Stimulated activated memory B cell treated with anti-CD40 and anti-IgM and Interleukin-4, amounts not matched to agents 10 μg/mL and 1 μg/mL and 100 μg/mL, for 72 hours (primary cell): ENCODE measurements at regions not wholly inside any gene's neighbourhood (a gene's known extent, or its start where the extent isn't known, plus 50 kb on each side); places are given as distances from the start of the nearest gene placed in this dataset.
"Not testable (repeated sequence)": the region's sequence is repeated elsewhere in the genome, so short reads cannot be mapped to it uniquely, and the experiment has no call there.

ENCODE experiments used
- ATAC-seq: fragments of 150-1000 bp; cut with Tn5 transposase; 2 replicates; pipeline ENCODE4 v1.10.0; 2021
- H3K27ac Mint-ChIP-seq: one replicate; pipeline ENCODE4 v1.8.0; 2022; ENCODE audit warnings: mild to moderate bottlenecking, mixed read lengths
- H3K27me3 Mint-ChIP-seq: one replicate; pipeline ENCODE4 v1.8.0; 2022; ENCODE audit warnings: mixed read lengths
- H3K36me3 Mint-ChIP-seq: one replicate; pipeline ENCODE4 v1.8.0; 2022; ENCODE audit warnings: mixed read lengths
- H3K4me1 Mint-ChIP-seq: one replicate; pipeline ENCODE4 v1.8.0; 2022; ENCODE audit warnings: mixed read lengths
- H3K4me3 Mint-ChIP-seq: one replicate; pipeline ENCODE4 v1.8.0; 2022; ENCODE audit warnings: mild to moderate bottlenecking, moderate library complexity, mixed read lengths
- H3K9me3 Mint-ChIP-seq: one replicate; pipeline ENCODE4 v1.8.0; 2022; ENCODE audit warnings: mixed read lengths

DNA sequence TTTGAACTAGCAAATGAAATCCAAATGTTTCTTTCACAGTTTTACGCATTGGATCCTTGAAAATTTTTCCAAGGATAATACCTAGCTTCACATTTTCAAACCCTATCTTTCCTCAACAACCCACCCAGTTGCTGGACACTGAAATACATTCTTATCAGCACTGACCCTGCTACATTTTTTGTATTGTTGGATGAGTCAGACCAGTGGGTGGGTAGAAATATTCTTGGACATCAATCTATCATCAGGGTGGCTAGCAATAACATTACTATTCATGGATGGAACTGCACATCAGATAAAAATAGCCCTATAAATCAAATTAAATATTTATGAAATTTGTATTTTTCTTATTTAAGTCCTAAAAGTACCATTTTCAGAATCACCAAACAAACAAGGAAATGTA is 407.4 kb upstream of the IZUMO3 start:
- H3K27me3 Mint-ChIP-seq: no peaks in the 10 kb centered on the region
- H3K27ac Mint-ChIP-seq: no peak overlapping the region
- H3K4me3 Mint-ChIP-seq: no peak overlapping the region
- no peaks in the 10 kb centered on the region for H3K9me3 Mint-ChIP-seq
- no peaks in the 10 kb centered on the region for H3K36me3 Mint-ChIP-seq
- H3K4me1 Mint-ChIP-seq: no peaks in the 10 kb centered on the region
- ATAC-seq: no peak

DNA sequence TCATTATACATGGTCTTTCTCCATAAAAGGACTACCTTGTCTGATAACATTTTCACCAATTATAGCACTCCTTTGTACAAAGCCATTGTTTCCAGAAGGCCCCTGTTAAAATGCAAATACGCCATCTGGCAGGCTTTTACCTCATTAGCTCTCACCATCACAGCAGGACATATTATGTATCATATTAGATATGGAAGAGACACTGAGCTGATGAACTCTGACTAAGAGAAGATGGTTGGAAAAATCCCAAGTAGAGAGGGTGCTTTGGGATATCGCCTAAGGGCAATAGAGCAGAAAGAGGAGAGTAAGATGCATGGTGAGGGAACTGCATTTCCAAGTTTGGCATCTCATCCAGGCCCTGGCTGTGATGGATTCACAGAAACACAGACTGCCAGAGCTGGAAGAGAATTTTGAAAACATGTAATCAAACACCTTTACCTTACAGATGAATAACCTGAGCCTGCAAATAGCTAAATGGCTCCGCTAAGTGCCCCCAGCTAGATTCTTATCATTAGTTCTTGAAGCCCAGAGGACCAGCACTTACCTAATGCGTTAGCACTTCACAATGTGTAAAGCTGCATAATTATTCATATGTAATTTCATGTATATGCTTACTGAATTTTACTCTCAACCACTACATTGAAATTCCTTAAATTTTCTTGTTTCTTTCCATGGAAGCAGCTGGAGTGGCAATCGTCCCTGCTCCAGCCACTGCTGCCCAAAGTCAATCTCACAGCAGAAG is 393.6 kb upstream of the IZUMO3 start:
- no peaks in the 10 kb centered on the region for H3K36me3 Mint-ChIP-seq
- H3K27me3 Mint-ChIP-seq: no peaks in the 10 kb centered on the region
- H3K27ac Mint-ChIP-seq: no peak overlapping the region
- H3K9me3 Mint-ChIP-seq: no peaks in the 10 kb centered on the region
- no peak overlapping the region for H3K4me3 Mint-ChIP-seq
- H3K4me1 Mint-ChIP-seq: no peaks in the 10 kb centered on the region
- no peak for ATAC-seq

DNA sequence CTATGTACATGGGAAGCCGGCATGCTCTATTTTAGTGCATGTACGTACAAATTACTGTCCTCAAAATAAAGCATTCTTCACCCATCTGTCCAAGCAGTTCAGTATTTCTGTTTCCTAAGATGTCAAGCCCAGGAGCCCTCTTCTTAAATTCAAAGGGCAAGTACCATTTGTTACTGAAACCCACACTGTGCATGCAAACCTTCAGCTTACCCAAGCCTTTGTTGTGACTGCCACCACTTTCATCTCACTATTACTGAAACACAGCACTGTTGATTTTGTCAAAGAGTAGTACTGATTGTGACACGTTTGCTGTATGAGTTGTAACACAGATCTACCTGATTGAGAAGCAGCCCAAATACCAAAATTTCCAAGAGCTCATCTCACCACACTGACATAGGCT is 390.4 kb upstream of the IZUMO3 start:
- no peak for ATAC-seq
- H3K9me3 Mint-ChIP-seq: no peaks in the 10 kb centered on the region
- no peak overlapping the region for H3K27ac Mint-ChIP-seq
- H3K27me3 Mint-ChIP-seq: no peaks in the 10 kb centered on the region
- no peaks in the 10 kb centered on the region for H3K36me3 Mint-ChIP-seq
- H3K4me3 Mint-ChIP-seq: no peak overlapping the region
- H3K4me1 Mint-ChIP-seq: no peaks in the 10 kb centered on the region

DNA sequence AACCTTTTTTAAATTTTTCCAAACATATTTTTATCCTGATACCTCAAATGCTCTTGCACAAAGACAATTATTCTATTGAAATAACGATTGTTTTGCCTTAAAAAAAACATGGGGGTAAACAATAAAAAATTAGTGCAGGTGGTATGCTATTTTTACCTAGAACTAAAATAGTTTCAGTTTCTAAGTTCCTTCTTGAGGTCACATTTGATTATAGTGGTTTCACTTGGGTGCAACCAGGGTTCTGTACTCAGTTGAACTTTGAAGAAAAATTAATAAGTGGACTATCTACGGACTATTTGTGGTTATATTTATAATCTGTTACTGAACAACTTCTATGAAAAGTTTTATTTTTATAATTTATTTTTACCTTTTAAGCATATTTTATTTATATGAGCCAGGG is 387.1 kb upstream of the IZUMO3 start:
- H3K36me3 Mint-ChIP-seq: no peaks in the 10 kb centered on the region
- no peak overlapping the region for H3K27ac Mint-ChIP-seq
- no peaks in the 10 kb centered on the region for H3K4me1 Mint-ChIP-seq
- H3K27me3 Mint-ChIP-seq: no peaks in the 10 kb centered on the region
- no peak overlapping the region for H3K4me3 Mint-ChIP-seq
- H3K9me3 Mint-ChIP-seq: no peaks in the 10 kb centered on the region
- no peak for ATAC-seq

DNA sequence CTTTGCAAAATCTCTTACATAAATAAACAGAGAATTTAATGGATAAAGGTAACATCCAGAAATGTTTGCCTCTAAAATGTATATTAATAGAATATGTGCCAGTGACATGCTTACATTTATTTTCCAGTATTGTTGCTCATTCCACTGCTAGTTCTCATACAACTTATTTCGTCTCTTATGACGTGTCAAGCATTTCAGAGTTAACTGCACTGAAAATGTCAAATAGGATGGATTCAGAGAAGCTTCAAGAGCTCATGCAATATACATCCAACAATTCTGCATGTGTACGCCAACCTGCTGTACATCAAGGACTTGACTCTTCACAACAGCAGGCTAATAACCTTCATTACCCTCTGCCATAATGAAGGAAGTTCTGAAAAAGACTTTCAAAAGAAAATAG is 386.2 kb upstream of the IZUMO3 start:
- Mint-ChIP-seq H3K4me1 (no peaks in the 10 kb centered on the region), H3K4me3 (no peak overlapping the region), H3K9me3 (no peaks in the 10 kb centered on the region), H3K36me3 (no peaks in the 10 kb centered on the region), H3K27ac (no peak overlapping the region), H3K27me3 (no peaks in the 10 kb centered on the region)
- no peak for ATAC-seq

DNA sequence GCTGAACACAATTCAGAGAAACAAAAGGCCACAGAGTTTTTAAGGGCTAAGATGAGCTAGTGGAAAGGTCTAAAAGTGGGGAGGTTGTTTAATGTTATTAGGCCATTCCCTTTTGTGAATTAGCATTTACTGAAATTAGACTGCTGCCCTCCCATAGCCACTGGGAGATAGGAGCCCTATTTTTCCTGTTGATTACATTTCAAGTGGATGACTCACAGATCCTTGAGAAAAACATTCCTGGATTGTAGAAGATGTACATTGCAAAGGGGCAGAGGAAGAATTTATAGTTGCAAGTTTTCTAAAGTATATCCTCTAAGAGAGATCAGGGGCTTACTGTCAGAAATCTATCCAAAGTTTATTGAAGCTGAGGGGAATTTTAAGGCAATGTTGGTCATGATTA is 367.1 kb upstream of the IZUMO3 start:
- no peak for ATAC-seq
- H3K27ac Mint-ChIP-seq: no peak overlapping the region
- no peak overlapping the region for H3K4me3 Mint-ChIP-seq
- H3K36me3 Mint-ChIP-seq: no peaks in the 10 kb centered on the region
- H3K4me1 Mint-ChIP-seq: no peaks in the 10 kb centered on the region
- H3K9me3 Mint-ChIP-seq: peaks cover 12% of the 10 kb centered on the region
- no peaks in the 10 kb centered on the region for H3K27me3 Mint-ChIP-seq

DNA sequence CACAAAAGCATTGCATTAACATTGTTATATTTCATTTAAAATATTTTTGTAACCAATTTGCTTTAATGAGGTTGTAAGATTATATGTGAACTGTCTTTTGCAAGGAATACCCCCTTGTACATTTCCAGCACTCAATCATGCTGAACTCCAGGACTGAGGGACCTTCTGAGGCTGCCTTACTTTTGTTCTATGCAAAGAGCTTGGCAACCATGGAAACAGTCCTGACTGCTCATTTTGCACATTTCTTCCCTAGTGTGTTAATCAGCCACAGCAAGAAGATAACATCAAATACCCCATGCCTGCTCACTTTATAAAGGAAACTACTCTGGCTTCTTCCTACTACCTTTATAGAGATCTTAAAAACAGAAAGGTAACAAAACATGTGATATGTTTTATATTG is 355.6 kb upstream of the IZUMO3 start:
- Mint-ChIP-seq H3K27ac (no peak overlapping the region), H3K36me3 (no peaks in the 10 kb centered on the region), H3K27me3 (no peaks in the 10 kb centered on the region), H3K9me3 (peaks cover 3% of the 10 kb centered on the region), H3K4me3 (no peak overlapping the region), H3K4me1 (no peaks in the 10 kb centered on the region)
- ATAC-seq: no peak

DNA sequence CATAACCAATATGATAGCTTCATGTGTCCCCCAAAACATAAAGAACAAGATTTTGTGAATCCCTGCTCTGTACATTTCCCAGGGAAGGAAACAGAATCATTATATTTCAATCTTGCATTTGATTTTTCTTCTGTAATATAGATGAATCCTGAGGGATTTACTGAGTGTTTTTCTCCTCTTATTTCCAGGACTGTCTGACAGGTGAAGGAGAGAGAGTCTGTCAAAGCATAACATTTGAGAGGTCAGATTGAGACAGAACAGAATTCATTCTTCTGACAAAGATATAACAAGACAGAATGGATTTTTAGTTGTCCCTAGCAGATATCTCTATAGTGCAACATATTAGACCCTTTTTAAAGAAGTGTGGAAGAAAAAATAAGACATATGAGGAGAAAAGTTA is 354.5 kb upstream of the IZUMO3 start:
- peaks cover 3% of the 10 kb centered on the region for H3K9me3 Mint-ChIP-seq
- H3K4me1 Mint-ChIP-seq: no peaks in the 10 kb centered on the region

DNA sequence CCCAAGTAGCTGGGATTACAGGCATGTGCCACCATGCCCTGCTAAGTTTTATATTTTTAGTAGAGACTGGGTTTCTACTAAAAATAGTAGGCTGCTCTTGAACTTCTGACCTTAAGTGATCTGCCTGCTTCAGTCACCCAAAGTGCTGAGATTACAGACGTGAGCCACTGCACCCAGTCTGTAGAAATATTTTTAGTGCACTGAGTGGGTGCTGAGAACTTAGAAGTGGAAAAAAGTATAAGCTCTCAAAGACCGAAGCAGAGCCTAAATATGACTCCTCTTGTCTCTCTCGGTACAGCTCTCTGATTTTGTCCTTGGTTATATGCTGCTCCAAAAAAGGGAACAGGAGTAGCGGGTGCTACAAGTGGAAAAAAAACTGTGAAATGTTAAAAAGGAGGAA is 353.8 kb upstream of the IZUMO3 start:
- H3K4me1 Mint-ChIP-seq: no peaks in the 10 kb centered on the region
- no peak for ATAC-seq
- no peak overlapping the region for H3K27ac Mint-ChIP-seq

More for the DNA sequence above, 354.5 kb upstream of the IZUMO3 start:
- no peak overlapping the region for H3K27ac Mint-ChIP-seq
- H3K27me3 Mint-ChIP-seq: no peaks in the 10 kb centered on the region
- no peak for ATAC-seq
- H3K36me3 Mint-ChIP-seq: no peaks in the 10 kb centered on the region
- H3K4me3 Mint-ChIP-seq: no peak overlapping the region

DNA sequence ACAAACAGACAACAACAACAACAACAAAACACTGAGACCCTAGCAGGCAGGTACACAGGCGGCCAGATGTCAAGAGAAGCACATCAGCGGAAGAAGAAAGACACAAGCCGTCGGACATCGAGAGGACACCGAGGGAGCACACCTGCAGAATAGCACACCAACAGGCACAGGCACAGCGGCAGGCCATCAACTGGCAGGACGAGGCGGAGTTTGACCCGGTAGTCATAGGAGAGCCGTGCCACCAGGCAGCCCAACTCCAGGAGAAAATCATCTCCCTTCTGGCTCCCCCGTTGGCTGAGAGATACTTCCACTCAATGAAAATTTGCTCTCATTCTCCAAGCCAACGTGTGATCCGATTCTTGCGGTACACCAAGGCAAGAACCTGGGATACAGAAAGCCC is 352.1 kb upstream of the IZUMO3 start:
- H3K9me3 Mint-ChIP-seq: peaks cover 9% of the 10 kb centered on the region

More for the DNA sequence above, 353.8 kb upstream of the IZUMO3 start:
- Mint-ChIP-seq H3K4me3 (no peak overlapping the region), H3K9me3 (peaks cover 3% of the 10 kb centered on the region), H3K36me3 (no peaks in the 10 kb centered on the region), H3K27me3 (no peaks in the 10 kb centered on the region)

DNA sequence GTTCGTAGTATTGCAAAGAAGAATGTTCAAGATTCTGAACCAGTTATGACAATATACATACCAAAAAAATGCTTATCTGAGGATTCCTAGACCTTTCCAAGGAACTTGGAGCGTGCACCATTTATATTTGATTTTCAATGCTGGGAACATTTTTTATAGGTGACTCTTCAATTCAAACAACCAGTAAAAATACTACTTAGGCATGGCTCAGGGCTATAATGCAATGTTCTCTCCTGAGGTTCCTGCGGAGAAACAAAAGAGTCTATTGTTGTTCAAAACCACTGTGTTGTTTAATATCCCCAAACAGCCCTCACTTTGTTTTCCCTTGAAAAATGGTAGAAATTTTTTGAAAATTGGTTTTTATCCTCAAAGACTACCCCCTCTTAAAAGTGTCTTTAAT is 335.7 kb upstream of the IZUMO3 start:
- peaks cover 5% of the 10 kb centered on the region for H3K9me3 Mint-ChIP-seq
- H3K27me3 Mint-ChIP-seq: no peaks in the 10 kb centered on the region
- ATAC-seq: no peak
- no peaks in the 10 kb centered on the region for H3K4me1 Mint-ChIP-seq
- no peak overlapping the region for H3K4me3 Mint-ChIP-seq
- H3K27ac Mint-ChIP-seq: no peak overlapping the region
- no peaks in the 10 kb centered on the region for H3K36me3 Mint-ChIP-seq

More for the DNA sequence above, 352.1 kb upstream of the IZUMO3 start:
- Mint-ChIP-seq H3K27ac (no peak overlapping the region), H3K4me3 (no peak overlapping the region), H3K4me1 (no peaks in the 10 kb centered on the region), H3K27me3 (no peaks in the 10 kb centered on the region), H3K36me3 (no peaks in the 10 kb centered on the region)
- ATAC-seq: no peak

DNA sequence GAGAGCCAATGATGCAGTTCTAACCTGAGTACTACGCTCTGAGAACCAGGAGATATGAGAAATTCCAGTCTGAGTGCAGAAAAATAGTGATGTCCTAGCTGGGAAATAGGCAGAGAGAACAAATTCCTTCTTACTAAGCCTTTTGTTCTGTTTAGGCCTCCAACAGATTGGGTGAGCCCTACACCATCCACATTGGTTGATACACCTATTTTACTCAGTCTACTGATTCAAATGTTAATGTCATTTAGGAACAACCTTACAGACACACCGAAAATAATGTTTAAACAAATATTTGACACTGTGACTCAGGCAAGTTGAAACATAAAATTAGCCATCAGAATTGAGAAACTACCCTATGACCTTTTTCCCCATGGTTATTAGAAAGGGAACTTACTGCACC is 333.9 kb upstream of the IZUMO3 start:
- H3K4me1 Mint-ChIP-seq: no peaks in the 10 kb centered on the region
- no peak overlapping the region for H3K27ac Mint-ChIP-seq
- no peak for ATAC-seq
- peaks cover 5% of the 10 kb centered on the region for H3K9me3 Mint-ChIP-seq
- H3K36me3 Mint-ChIP-seq: no peaks in the 10 kb centered on the region
- no peaks in the 10 kb centered on the region for H3K27me3 Mint-ChIP-seq
- H3K4me3 Mint-ChIP-seq: no peak overlapping the region

DNA sequence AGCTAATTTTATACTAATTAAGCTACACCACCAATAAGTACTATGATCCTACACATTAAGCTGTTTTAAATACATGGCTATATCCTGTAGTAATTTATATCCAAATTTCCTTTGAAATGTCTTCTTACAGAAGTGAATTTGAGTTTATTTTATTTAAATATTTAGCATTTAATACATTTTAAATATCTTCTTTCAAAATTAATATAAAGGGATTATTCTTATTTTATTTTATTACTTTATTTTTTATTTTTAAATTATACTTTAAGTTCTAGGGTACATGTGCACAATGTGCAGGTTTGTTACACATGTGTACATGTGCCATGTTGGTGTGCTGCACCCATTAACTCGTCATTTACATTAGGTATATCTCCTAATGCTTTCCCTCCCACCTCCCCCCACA is 310.9 kb upstream of the IZUMO3 start:
- H3K9me3 Mint-ChIP-seq, H3K27ac Mint-ChIP-seq, ATAC-seq, H3K27me3 Mint-ChIP-seq, H3K4me3 Mint-ChIP-seq, H3K36me3 Mint-ChIP-seq, H3K4me1 Mint-ChIP-seq: not testable (repeated sequence)

DNA sequence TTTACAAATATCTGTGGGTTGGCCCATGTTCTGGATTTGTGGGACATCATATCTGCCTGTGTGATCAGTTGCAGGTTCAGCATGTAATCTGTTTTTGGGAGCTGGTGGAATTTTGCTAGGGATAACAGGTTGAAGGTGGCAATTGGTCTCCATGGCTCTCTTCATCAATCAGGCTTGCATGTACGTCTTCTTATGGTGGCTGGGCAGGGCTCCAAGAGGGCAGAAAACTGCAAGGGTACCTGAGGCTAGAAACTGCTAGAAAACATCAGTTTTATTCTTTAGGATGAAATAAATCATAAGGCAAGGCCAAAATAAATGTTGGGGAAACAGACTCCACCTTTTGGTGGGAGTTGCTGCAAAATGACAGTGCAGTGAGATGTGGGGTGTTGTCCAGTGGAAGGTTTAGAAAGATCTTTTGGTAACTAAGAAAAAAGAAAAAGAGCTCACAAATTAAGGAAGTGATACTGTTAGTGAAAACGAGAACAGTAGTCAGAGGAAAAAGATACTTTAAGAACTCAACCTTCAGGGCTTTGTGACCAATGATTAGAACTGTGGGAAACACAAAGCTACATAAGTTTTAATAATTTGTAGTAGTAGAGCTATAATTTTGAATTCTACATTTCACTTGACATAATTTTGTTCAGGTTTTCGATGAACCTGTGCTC is 300.7 kb upstream of the IZUMO3 start:
- peaks cover 5% of the 10 kb centered on the region for H3K9me3 Mint-ChIP-seq
- H3K4me3 Mint-ChIP-seq: no peak overlapping the region
- ATAC-seq: peak; percentile 73
- H3K27me3 Mint-ChIP-seq: no peaks in the 10 kb centered on the region
- no peak overlapping the region for H3K27ac Mint-ChIP-seq
- peaks cover 5% of the 10 kb centered on the region for H3K4me1 Mint-ChIP-seq
- no peaks in the 10 kb centered on the region for H3K36me3 Mint-ChIP-seq

DNA sequence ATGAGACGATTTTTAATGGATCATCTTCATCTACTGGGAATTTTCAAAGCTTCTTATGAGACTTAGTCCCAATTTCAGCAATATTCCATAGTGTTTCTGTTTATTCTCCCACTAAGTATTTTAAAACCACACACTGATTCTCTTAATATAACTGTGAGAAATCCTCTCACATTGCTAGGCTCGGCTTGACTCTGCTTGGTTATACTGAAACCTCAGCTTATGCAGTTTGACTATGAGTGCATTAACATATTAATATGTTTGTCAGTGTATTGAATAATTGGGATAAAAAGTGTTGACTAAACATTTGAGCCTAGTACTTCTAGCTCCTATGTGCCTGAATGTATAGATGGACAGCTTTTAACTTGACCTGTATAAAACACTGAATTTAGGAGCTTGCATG is 298.5 kb upstream of the IZUMO3 start:
- no peaks in the 10 kb centered on the region for H3K36me3 Mint-ChIP-seq
- H3K27me3 Mint-ChIP-seq: no peaks in the 10 kb centered on the region
- H3K4me1 Mint-ChIP-seq: peaks cover 5% of the 10 kb centered on the region
- no peak overlapping the region for H3K4me3 Mint-ChIP-seq
- H3K27ac Mint-ChIP-seq: no peak overlapping the region
- ATAC-seq: no peak
- peaks cover 9% of the 10 kb centered on the region for H3K9me3 Mint-ChIP-seq

DNA sequence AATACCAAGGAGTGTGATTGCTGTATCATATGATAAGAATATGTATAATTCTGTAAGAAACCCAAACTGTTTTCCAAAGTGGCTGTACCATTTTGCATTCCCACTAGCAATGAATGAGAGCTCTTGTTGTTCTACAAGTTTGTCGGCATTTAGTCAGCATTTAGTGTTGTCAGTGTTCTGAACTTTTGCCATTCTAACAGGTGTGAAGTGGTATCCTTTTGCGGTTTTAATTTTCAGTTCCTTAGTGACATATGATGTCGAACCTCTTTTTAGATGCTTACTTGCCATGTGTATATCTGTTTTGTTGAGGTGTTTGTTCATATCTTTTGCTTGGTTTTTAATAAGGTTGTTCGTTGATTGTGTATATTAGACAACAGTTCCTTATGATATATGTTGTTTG is 296.3 kb upstream of the IZUMO3 start:
- Mint-ChIP-seq H3K27me3 (no peaks in the 10 kb centered on the region), H3K9me3 (peaks cover 10% of the 10 kb centered on the region), H3K36me3 (no peaks in the 10 kb centered on the region), H3K4me3 (no peak overlapping the region), H3K4me1 (peaks cover 5% of the 10 kb centered on the region), H3K27ac (no peak overlapping the region)
- ATAC-seq: no peak
